NCI-H1048 (cell line): ENCODE measurements at regions not wholly inside any gene's neighbourhood (a gene's known extent, or its start where the extent isn't known, plus 50 kb on each side); places are given as distances from the start of the nearest gene placed in this dataset.
"Not testable (repeated sequence)": the region's sequence is repeated elsewhere in the genome, so short reads cannot be mapped to it uniquely, and the experiment has no call there.

Experiments
- DNase-seq: peaks from one replicate; lab custom pipeline; 2025; lab: John Stamatoyannopoulos, UW

- no peak for DNase-seq
These were observed 314.1 kb downstream of the SV2B start for GRCh38 chr15:91414124-91414523.

GRCh38 chr15:91415258-91415657 lies 315.2 kb downstream of the SV2B start:
- DNase-seq, result not testable (repeated sequence)

GRCh38 chr15:91420689-91421088 lies 320.6 kb downstream of the SV2B start:
- no peak for DNase-seq

GRCh38 chr15:91422797-91423196 lies 322.7 kb downstream of the SV2B start:
- no peak for DNase-seq

- no peak for DNase-seq
These were observed 323.9 kb downstream of the SV2B start for GRCh38 chr15:91424001-91424400.

GRCh38 chr15:91426412-91426811 lies 326.4 kb downstream of the SV2B start:
- no peak for DNase-seq

- DNase-seq, result no peak
These were observed 329.9 kb downstream of the SV2B start for GRCh38 chr15:91429973-91430372.

- no peak for DNase-seq
These were observed 331.1 kb downstream of the SV2B start for GRCh38 chr15:91431041-91431715.

GRCh38 chr15:91435113-91435512 lies 335.1 kb downstream of the SV2B start:
- DNase-seq, result no peak

GRCh38 chr15:91444656-91445055 lies 344.6 kb downstream of the SV2B start:
- DNase-seq, result no peak

GRCh38 chr15:91445695-91446228 lies 345.7 kb downstream of the SV2B start:
- DNase-seq, result no peak

GRCh38 chr15:91447991-91448644 lies 348.1 kb downstream of the SV2B start:
- DNase-seq, result no peak

- not testable (repeated sequence) for DNase-seq
These were observed 353.3 kb downstream of the SV2B start for GRCh38 chr15:91453376-91453775.

GRCh38 chr15:91456251-91456718 lies 356.2 kb downstream of the SV2B start:
- no peak for DNase-seq

GRCh38 chr15:91456921-91457320 lies 356.9 kb downstream of the SV2B start:
- DNase-seq, result no peak

- no peak for DNase-seq
These were observed 361.3 kb downstream of the SV2B start for GRCh38 chr15:91461377-91461776.

- no peak for DNase-seq
These were observed 365.0 kb downstream of the SV2B start for GRCh38 chr15:91465086-91465485.

GRCh38 chr15:91465696-91466095 lies 365.6 kb downstream of the SV2B start:
- DNase-seq, result no peak

GRCh38 chr15:91468871-91469580 lies 369.0 kb downstream of the SV2B start:
- DNase-seq, result no peak

GRCh38 chr15:91469632-91470567 lies 369.8 kb downstream of the SV2B start:
- DNase-seq, result no peak

GRCh38 chr15:91471468-91471867 lies 371.4 kb downstream of the SV2B start:
- no peak for DNase-seq

- no peak for DNase-seq
These were observed 372.3 kb downstream of the SV2B start for GRCh38 chr15:91472316-91472756.
